Cardiac fibroblast (primary cell): ENCODE measurements at regions not wholly inside any gene's neighbourhood (a gene's known extent, or its start where the extent isn't known, plus 50 kb on each side); places are given as distances from the start of the nearest gene placed in this dataset.
"Not testable (repeated sequence)": the region's sequence is repeated elsewhere in the genome, so short reads cannot be mapped to it uniquely, and the experiment has no call there.

ENCODE experiments used
- DNase-seq, 2 donors: peaks; one replicate each; pipeline versions ENCODE4 v3.0.0 to v3.0.0-alpha.2; 2010; ENCODE audit warnings: low read depth in 2 of 2
- H3K4me3 ChIP-seq, 2 donors: replicated peaks in 1 of 2; 1 replicate in 1 of 2; 2 replicates in 1 of 2; pipeline ENCODE4 v1.5.1; 2011; ENCODE audit warnings: low read depth in 2 of 2, low read length in 2 of 2, mild to moderate bottlenecking in 2 of 2, moderate library complexity in 1 of 2
- TF ChIP-seq, protein P1 (sequence below): IDR thresholded peaks from one replicate; pipeline ENCODE4 v1.5.1; 2011; ENCODE audit warnings: low read depth, mild to moderate bottlenecking, low read length, inconsistent platforms

DNA sequence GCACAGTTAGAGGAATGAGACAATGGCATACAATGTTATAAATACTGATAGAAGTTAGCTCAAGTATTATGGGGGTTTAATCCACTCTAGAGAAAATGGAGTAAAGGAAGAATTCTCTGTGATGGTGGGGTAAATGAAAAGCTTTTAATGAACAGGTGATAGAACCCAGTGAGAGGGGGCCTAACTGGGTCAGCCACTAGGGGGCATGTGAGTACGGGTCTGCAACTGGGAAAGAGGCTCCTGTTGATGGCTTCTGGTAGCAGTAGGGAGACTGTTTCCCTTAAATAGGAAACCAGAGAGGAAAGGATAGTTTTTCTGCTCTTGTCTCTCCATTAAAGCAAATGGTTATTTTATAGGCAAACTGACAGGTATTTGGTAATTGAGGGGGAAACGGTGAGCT is 132.8 kb upstream of the GPR101 start:
- no peak overlapping the region for H3K4me3 ChIP-seq
- no peak for DNase-seq
- TF ChIP-seq, protein P1, sequence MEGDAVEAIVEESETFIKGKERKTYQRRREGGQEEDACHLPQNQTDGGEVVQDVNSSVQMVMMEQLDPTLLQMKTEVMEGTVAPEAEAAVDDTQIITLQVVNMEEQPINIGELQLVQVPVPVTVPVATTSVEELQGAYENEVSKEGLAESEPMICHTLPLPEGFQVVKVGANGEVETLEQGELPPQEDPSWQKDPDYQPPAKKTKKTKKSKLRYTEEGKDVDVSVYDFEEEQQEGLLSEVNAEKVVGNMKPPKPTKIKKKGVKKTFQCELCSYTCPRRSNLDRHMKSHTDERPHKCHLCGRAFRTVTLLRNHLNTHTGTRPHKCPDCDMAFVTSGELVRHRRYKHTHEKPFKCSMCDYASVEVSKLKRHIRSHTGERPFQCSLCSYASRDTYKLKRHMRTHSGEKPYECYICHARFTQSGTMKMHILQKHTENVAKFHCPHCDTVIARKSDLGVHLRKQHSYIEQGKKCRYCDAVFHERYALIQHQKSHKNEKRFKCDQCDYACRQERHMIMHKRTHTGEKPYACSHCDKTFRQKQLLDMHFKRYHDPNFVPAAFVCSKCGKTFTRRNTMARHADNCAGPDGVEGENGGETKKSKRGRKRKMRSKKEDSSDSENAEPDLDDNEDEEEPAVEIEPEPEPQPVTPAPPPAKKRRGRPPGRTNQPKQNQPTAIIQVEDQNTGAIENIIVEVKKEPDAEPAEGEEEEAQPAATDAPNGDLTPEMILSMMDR = no peak

DNA sequence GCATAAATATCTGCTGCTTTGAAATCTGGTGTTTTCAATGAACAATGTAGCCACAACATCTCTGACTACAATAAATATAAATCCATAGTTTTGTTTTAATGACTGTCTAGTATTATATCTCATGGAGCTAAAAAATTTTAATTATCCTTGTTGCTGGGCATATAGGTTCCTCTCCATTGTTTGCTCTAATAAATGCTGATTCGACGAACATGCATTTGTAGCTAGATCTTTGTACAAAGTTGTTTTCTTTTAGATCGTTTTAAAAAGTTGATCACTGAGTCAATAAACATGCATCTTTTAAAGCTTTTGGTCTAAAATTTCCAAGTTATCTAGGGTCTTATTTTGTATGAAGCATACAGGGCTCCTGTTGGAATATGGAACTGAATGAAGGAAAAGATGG is 130.5 kb upstream of the GPR101 start:
- TF ChIP-seq, protein P1 = no peak
- no peak overlapping the region for H3K4me3 ChIP-seq
- DNase-seq = no peak

DNA sequence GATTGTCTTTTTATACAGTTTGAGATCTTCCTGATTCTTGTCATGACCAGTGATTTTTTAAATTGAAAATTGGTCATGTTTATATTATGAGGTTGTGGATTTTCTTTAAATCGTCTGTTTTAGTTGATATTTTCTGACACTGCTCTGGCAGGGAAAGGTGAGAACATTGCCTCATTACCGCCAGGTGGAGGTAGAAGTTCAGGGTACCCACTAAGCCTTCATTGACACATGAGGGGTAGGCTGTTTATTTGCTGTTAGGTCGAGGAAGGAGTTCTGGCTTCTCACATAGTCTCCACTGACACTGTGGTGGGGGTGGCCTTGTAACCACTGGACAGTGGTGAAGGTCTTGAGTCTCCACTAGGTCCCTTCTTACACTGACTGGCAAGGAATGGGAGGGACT is 117.6 kb upstream of the GPR101 start:
- H3K4me3 ChIP-seq = no peak overlapping the region
- TF ChIP-seq, protein P1 = no peak
- no peak for DNase-seq

DNA sequence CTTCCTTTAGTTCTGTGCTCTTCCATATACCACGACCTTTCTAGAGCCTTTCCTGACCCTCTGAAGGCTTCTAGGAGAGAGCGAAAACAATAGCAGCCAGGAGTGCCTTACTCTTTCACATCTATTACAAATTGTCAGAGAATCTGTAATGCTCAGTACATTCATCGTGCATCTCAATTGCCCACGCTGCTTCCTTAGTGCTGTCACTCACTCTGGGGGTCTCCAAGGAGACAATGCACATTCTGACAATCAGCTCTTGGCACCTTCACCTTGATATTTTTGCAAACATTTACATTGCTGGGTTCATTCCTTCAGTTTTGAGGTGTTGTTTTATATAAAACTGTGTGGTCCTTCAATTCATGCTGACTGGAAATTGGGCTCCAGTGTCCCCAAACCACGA is 110.1 kb upstream of the GPR101 start:
- TF ChIP-seq, protein P1 = no peak
- no peak for DNase-seq
- H3K4me3 ChIP-seq = no peak overlapping the region

DNA sequence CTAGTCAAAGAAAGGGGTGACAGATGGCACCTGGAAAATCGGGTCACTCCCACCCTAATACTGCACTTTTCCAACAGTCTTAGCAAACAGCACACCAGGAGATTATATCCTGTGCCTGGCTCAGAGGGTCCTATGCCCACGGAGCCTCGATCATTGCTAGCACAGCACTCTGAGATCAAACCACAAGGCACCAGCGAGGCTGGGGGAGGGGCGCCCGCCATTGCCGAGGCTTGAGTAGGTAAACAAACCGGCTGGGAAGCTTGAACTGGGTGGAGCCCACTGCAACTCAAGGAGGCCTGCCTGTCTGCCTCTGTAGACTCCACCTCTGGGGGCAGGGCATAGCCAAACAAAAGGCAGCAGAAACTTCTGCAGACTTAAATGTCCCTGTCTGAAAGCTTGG is 88.9 kb upstream of the GPR101 start:
- not testable (repeated sequence) for DNase-seq, H3K4me3 ChIP-seq

DNA sequence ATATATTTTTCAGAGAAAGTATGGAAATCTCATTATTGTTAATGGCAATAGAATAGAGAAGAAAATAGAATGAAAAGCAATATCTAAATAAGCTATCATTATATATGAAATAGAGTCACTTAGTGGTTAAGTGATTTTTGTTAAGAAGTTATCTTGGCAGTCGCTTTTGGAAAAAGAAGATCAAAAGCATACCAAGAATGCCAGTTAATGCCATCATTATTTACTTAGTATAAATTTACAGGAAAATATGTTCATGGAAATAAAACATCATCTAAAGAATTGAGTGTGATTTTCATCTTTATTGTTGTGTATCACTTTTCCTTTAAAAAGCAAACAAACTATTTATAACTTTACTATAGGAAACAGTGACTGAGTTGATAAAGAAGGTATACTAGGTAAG is 85.3 kb upstream of the GPR101 start:
- no peak overlapping the region for H3K4me3 ChIP-seq
- no peak for DNase-seq
- TF ChIP-seq, protein P1 = no peak

DNA sequence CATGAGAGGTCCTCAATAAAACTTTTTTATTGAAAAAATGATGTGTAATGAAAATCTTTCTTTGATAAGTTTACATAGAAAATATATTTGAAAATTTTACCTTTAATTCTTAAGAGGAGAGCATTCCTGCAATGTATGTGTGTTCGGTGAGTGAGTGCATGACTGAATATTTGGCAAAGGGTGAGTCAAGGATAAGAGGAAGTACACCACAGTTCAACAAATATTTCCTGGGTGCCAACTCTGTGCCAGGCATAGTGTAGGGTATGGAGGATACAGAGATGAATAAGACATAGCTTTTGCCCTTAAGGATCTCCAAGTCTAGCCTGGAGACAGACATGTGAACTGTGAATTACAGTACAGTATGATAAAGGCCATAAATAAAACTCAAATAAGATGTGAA is 84.7 kb upstream of the GPR101 start:
- H3K4me3 ChIP-seq = no peak overlapping the region
- no peak for DNase-seq
- TF ChIP-seq, protein P1 = no peak

DNA sequence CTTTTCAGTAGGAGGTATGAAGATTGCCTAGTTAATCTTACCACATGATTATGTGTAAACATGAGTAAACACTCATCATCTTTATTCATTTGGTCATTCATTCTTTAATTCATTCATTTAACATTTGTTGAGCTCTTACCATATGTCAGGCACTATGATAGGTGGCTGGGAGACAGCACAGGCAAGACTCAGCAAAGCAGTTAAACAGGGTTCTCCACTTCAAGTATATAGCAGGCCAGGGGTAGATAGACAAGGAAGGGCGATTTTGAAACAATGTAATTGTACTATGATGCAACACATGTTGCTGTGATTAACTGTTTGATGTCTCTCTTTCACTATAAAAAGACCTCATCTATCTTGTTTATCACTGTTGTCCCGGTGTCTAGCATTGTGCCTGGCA is 84.3 kb upstream of the GPR101 start:
- H3K4me3 ChIP-seq = no peak overlapping the region
- DNase-seq = no peak
- TF ChIP-seq, protein P1 = no peak

DNA sequence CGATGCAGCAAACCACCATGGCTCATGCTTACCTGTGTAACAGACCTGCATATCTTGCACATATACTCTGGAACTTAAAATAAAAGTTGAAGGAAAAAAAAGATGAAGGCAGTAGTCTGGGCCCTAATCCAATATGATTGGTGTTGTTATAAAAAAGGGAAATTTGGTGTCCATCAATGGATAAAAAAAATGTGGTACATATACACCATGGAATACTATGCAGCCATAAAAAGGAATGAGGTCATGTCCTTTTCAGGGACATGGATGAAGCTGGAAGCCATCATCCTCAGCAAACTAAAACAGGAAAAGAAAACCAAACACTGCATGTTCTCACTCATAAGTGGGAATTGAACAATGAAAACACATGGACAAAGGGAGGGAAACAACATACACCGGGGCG is 74.1 kb upstream of the GPR101 start:
- not testable (repeated sequence) for H3K4me3 ChIP-seq, DNase-seq
